Tibial nerve (tissue), 4 donors: ENCODE measurements at regions not wholly inside any gene's neighbourhood (a gene's known extent, or its start where the extent isn't known, plus 50 kb on each side); places are given as distances from the start of the nearest gene placed in this dataset.

Experiments
- DNase-seq, 2 donors: peaks; one replicate each; pipeline ENCODE4 v3.0.0-alpha.2; 2019; ENCODE audit warnings: low spot score in 2 of 2
- H3K27ac ChIP-seq, 4 donors: fragments of 200-600 bp; sonication (generic) in 3 of 4; one replicate each; pipeline ENCODE4 v1.5.1; 2017 to 2019; ENCODE audit warnings: mild to moderate bottlenecking in 1 of 4
- H3K27me3 ChIP-seq, 2 donors: fragments of 200-600 bp; sonication (generic) in 1 of 2; one replicate each; pipeline versions ENCODE4 v1.5.1 to v1.6.0; 2017 to 2019
- H3K36me3 ChIP-seq, 3 donors: fragments of 200-600 bp; sonication (generic); one replicate each; pipeline ENCODE4 v1.5.1; 2018 to 2019
- H3K4me1 ChIP-seq, 4 donors: fragments of 200-600 bp; sonication (generic) in 3 of 4; one replicate each; pipeline ENCODE4 v1.5.1; 2017 to 2019
- H3K4me3 ChIP-seq, 4 donors: fragments of 200-600 bp; sonication (generic) in 3 of 4; one replicate each; pipeline ENCODE4 v1.5.1; 2017 to 2019; ENCODE audit warnings: mild to moderate bottlenecking in 1 of 4, moderate library complexity in 1 of 4
- H3K9me3 ChIP-seq, 4 donors: fragments of 200-600 bp; sonication (generic) in 3 of 4; one replicate each; pipeline ENCODE4 v1.5.1; 2017 to 2019
- CTCF ChIP-seq, 5 experiments: fragments of 200-600 bp in 3 of 5; fragments of 450-650 bp in 2 of 5; sonication (generic) in 3 of 5; IDR thresholded peaks; one replicate each; pipeline ENCODE4 v1.5.1; 2016 to 2019; ENCODE audit warnings: antibody characterized with exemption in 5 of 5, mild to moderate bottlenecking in 3 of 5, moderate library complexity in 2 of 5
- EP300 ChIP-seq, 2 donors: sonication (generic); formaldehyde crosslinking; IDR thresholded peaks; one replicate each; pipeline ENCODE4 v1.6.1; 2017; ENCODE audit warnings: antibody characterized with exemption in 2 of 2, mild to moderate bottlenecking in 1 of 2
- POLR2A ChIP-seq, 2 donors: fragments of 450-650 bp; IDR thresholded peaks; one replicate each; pipeline ENCODE4 v1.6.1; 2017; ENCODE audit warnings: antibody characterized with exemption in 2 of 2, mild to moderate bottlenecking in 2 of 2, moderate library complexity in 2 of 2
- WGBS, 2 donors: methylation state at CpG; one replicate each; pipeline ENCODE4 v1.1.5; 2018; 5-methylcytosine and 5-hydroxymethylcytosine counted together

- TF ChIP-seq CTCF (IDR thresholded peaks at IDR 0.05) (no peak), POLR2A (IDR thresholded peaks at IDR 0.05) (no peak), EP300 (IDR thresholded peaks at IDR 0.05) (no peak)
- DNase-seq = no peak
- Histone ChIP-seq H3K36me3 (no peaks in the 10 kb centered on the region), H3K27ac (no peak overlapping the region), H3K4me3 (no peak overlapping the region), H3K4me1 (no peaks in the 10 kb centered on the region), H3K9me3 (peaks cover 0 to 8% (median 0%) of the 10 kb centered on the region in 4 donors), H3K27me3 (peaks cover 0 to 4% of the 10 kb centered on the region in 2 donors)
- WGBS, 2 donors = 86 to 90% methylated on average over 7 of the region's 7 CpGs
Observed at GRCh38 chr15:98187549-98187948, 227.0 kb downstream of the ARRDC4 start.

GRCh38 chr15:98190914-98191313, 230.4 kb downstream of the ARRDC4 start:
- no peak overlapping the region for H3K4me3 ChIP-seq
- no peak overlapping the region for H3K27ac ChIP-seq
- no peak for DNase-seq
- no peaks in the 10 kb centered on the region for H3K4me1 ChIP-seq
- H3K36me3 ChIP-seq = no peaks in the 10 kb centered on the region
- 86 to 92% methylated on average over 2 of the region's 2 CpGs for WGBS, 2 donors
- peaks cover 0 to 8% (median 0%) of the 10 kb centered on the region in 4 donors for H3K9me3 ChIP-seq
- TF ChIP-seq POLR2A (IDR thresholded peaks at IDR 0.05) (no peak), EP300 (IDR thresholded peaks at IDR 0.05) (no peak)
- H3K27me3 ChIP-seq = peaks cover 0 to 4% of the 10 kb centered on the region in 2 donors

- H3K4me3 ChIP-seq = no peak overlapping the region
- no peak overlapping the region for H3K27ac ChIP-seq
- no peaks in the 10 kb centered on the region for H3K36me3 ChIP-seq
- no peak for DNase-seq
- H3K9me3 ChIP-seq = peaks cover 0 to 6% (median 0%) of the 10 kb centered on the region in 4 donors
- no peaks in the 10 kb centered on the region for H3K4me1 ChIP-seq
- no peaks in the 10 kb centered on the region for H3K27me3 ChIP-seq
- TF ChIP-seq EP300 (IDR thresholded peaks at IDR 0.05) (no peak), CTCF (IDR thresholded peaks at IDR 0.05) (no peak), POLR2A (IDR thresholded peaks at IDR 0.05) (no peak)
- 62 to 66% methylated on average over 3 of the region's 3 CpGs for WGBS, 2 donors
Observed at GRCh38 chr15:98195796-98196195, 235.3 kb downstream of the ARRDC4 start.

GRCh38 chr15:98196371-98196770, 235.9 kb downstream of the ARRDC4 start:
- WGBS, 2 donors = 31 to 63% methylated on average over 6 of the region's 6 CpGs
- Histone ChIP-seq H3K4me3 (no peak overlapping the region), H3K27me3 (no peaks in the 10 kb centered on the region), H3K36me3 (no peaks in the 10 kb centered on the region), H3K4me1 (no peaks in the 10 kb centered on the region), H3K27ac (no peak overlapping the region), H3K9me3 (no peaks in the 10 kb centered on the region)
- DNase-seq = no peak
- no peak for TF ChIP-seq CTCF (IDR thresholded peaks at IDR 0.05)
- TF ChIP-seq EP300 (IDR thresholded peaks at IDR 0.05) = no peak
- no peak for TF ChIP-seq POLR2A (IDR thresholded peaks at IDR 0.05)

GRCh38 chr15:98202256-98202655, 241.8 kb downstream of the ARRDC4 start:
- Histone ChIP-seq H3K36me3 (no peaks in the 10 kb centered on the region), H3K4me3 (no peak overlapping the region), H3K9me3 (no peaks in the 10 kb centered on the region), H3K27me3 (no peaks in the 10 kb centered on the region), H3K27ac (no peak overlapping the region), H3K4me1 (no peaks in the 10 kb centered on the region)
- WGBS, 2 donors = 41 to 45% methylated on average over 5 of the region's 5 CpGs
- no peak for DNase-seq
- TF ChIP-seq CTCF (IDR thresholded peaks at IDR 0.05) (no peak), POLR2A (IDR thresholded peaks at IDR 0.05) (no peak), EP300 (IDR thresholded peaks at IDR 0.05) (no peak)
